ENCODE measurements at regions not wholly inside any gene's neighbourhood (a gene's known extent, or its start where the extent isn't known, plus 50 kb on each side); places are given as distances from the start of the nearest gene placed in this dataset.

DNA sequence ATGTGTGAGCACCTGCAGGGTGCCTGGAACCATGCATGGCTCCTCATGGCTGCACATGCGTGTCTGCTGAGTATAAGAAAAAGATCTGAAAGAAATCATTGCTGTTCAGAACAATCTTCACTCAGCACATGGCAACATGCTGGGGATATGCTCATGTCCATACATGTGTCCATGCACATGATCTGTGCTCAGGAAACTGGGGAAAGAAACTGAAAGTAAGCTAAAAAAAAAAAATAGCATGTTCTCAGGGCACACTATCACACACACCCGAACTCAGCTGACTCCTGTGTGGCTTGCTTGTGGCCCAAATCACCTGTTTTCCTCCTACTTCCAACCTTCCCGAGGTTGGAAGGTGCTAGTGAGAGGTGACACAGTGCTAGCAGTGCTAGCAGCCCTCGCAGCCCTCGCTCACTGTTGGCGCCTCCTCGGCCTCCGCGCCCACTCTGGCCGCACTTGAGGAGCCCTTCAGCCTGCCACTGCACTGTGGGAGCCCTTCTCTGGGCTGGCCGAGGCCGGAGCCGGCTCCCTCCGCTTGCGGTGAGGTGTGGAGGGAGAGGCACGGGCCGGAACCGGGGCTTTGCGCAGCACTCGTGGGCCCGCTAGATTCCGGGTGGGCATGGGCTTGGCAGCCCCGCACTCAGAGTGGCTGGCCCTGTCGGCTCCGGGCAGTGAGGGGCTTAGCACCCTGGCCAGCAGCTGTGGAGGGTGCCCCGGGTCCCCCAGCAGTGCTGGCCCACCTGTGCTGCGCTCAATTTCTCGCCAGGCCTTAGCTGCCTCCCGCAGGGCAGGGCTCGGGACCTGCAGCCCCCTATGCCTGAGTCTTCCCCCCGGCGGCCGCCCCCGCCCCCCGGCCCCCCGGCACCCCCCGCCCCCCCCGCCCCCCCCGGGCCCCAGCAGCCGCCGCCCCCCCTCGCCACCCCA is 76.0 kb downstream of the GADD45G start:
- TF ChIP-seq YY1 (IDR thresholded peaks at IDR 0.05; ENCODE audit: insufficient read depth, insufficient read length) (no peak), ZNF274 (IDR thresholded peaks at IDR 0.05; ENCODE audit: low read depth, low read length) (no peak)
